K562 (cell line): ENCODE measurements at regions not wholly inside any gene's neighbourhood (a gene's known extent, or its start where the extent isn't known, plus 50 kb on each side); places are given as distances from the start of the nearest gene placed in this dataset.
A peak's percentile ranks its signal among the peaks of the same experiment; 100 is the strongest.

Experiments
- ATAC-seq: fragments of 200-7000 bp; cut with Tn5 transposase; 3 replicates; pipeline ENCODE4 v1.9.1; 2020; ENCODE audit warnings: moderate library complexity
- BruUV-seq: library from RNA; stranded (reverse); fragments of 400-500 nt; replicated peaks from 2 replicates; lab custom pipeline; 2021; lab: Mats Ljungman, UMichigan
- CTCF ChIA-PET: fragments of 300-600 bp; formaldehyde crosslinking; extraction: SDS; loops from one replicate; lab custom pipeline; 2021; ENCODE audit warnings: low intra/inter-chr PET ratio; lab: Yijun Ruan, JAX
- POLR2A ChIA-PET: fragments of 300-600, 350-650 bp; sonication (Branson Sonifier 250); formaldehyde crosslinking; extraction: SDS; loops from one replicate; lab custom pipeline; 2021; ENCODE audit warnings: antibody characterized with exemption, inconsistent platforms; lab: Yijun Ruan, JAX
- DNase-seq, 4 experiments: peaks; one replicate each; pipeline versions ENCODE4 v3.0.0 to v3.0.0-alpha.2; 2011 to 2018; ENCODE audit warnings: low spot score in 3 of 4, mixed read lengths in 3 of 4; ENCODE audit errors: extremely low read depth in 1 of 4
- FAIRE-seq: peaks from 2 replicates; lab custom pipeline; 2011; peaks lifted over from hg19 to GRCh38; lab: Jason Lieb, UNC
- H2AFZ ChIP-seq: 2 replicates; pipeline ENCODE4 v1.6.0; 2011; ENCODE audit warnings: low read depth, low read length, control low read depth, inconsistent platforms
- H3K27ac ChIP-seq: fragments of 200-600 bp; 3 replicates; pipeline ENCODE4 v1.8.0; 2011; ENCODE audit warnings: low read depth, mild to moderate bottlenecking, control low read depth, inconsistent platforms, low read length, moderate library complexity, mixed read lengths; ENCODE audit errors: extremely low read depth
- H3K27me3 ChIP-seq, 2 experiments: fragments of 300-600 bp in 1 of 2; 2 replicates in 1 of 2; 3 replicates in 1 of 2; pipeline versions ENCODE4 v1.6.0 to v1.8.0; 2011; ENCODE audit warnings: inconsistent platforms in 2 of 2, low read length in 2 of 2, mild to moderate bottlenecking in 1 of 2, mixed read lengths in 1 of 2, moderate library complexity in 1 of 2; ENCODE audit not compliant: control insufficient read depth in 2 of 2, insufficient read depth in 2 of 2
- H3K36me3 ChIP-seq: fragments of 300-600 bp; 3 replicates; pipeline ENCODE4 v1.8.0; 2011; ENCODE audit warnings: mild to moderate bottlenecking, low read length, inconsistent platforms; ENCODE audit not compliant: control insufficient read depth, insufficient read depth
- H3K4me1 ChIP-seq, 2 experiments: fragments of 200-600 bp in 1 of 2; replicated peaks in 1 of 2; 2 replicates in 1 of 2; 3 replicates in 1 of 2; pipeline versions ENCODE4 v1.5.1 to v1.8.0; 2011; ENCODE audit warnings: inconsistent platforms in 2 of 2, low read length in 2 of 2, mild to moderate bottlenecking in 1 of 2, mixed read lengths in 1 of 2, moderate library complexity in 1 of 2; ENCODE audit not compliant: control insufficient read depth in 2 of 2, insufficient read depth in 2 of 2
- H3K4me2 ChIP-seq: 2 replicates; pipeline ENCODE4 v1.6.1; 2011; ENCODE audit warnings: low read length, control low read depth, inconsistent platforms, mixed read lengths; ENCODE audit not compliant: insufficient read depth
- H3K4me3 ChIP-seq: fragments of 200-600 bp; sonication (generic), shearing (Covaris generic); 2 replicates; pipeline ENCODE4 v1.5.1; 2016; ENCODE audit warnings: control low read depth, inconsistent platforms
- H3K79me2 ChIP-seq: fragments of 200-600 bp; 3 replicates; pipeline ENCODE4 v1.8.0; 2011; ENCODE audit warnings: low read length, inconsistent platforms; ENCODE audit not compliant: control insufficient read depth, insufficient read depth
- H3K9ac ChIP-seq, 2 experiments: 2 replicates each; pipeline versions ENCODE4 v1.6.0 to v1.6.1; 2011; ENCODE audit warnings: low read depth in 2 of 2, low read length in 2 of 2, control low read depth in 1 of 2, inconsistent platforms in 1 of 2, mild to moderate bottlenecking in 1 of 2, mixed read lengths in 1 of 2; ENCODE audit not compliant: insufficient read depth in 1 of 2
- H3K9me1 ChIP-seq: one replicate; pipeline ENCODE4 v1.6.0; 2011; ENCODE audit warnings: inconsistent platforms, mild to moderate bottlenecking, low read length, moderate library complexity; ENCODE audit not compliant: control insufficient read depth, insufficient read depth
- H3K9me3 ChIP-seq: replicated peaks from 2 replicates; pipeline ENCODE4 v1.5.1; 2011; ENCODE audit warnings: low read depth, low read length, inconsistent platforms; ENCODE audit not compliant: control insufficient read depth, insufficient read depth
- H4K20me1 ChIP-seq: replicated peaks from 2 replicates; pipeline ENCODE4 v1.6.1; 2011; ENCODE audit warnings: low read length, inconsistent platforms, mixed read lengths; ENCODE audit not compliant: control insufficient read depth, insufficient read depth
- BACH1 ChIP-seq: fragments of 200-800 bp; sonication (Bioruptor generic); IDR thresholded peaks from 2 replicates; pipeline ENCODE4 v1.6.1; 2016; ENCODE audit warnings: missing genetic modification characterization, missing compliant biosample characterization
- C11orf30 ChIP-seq: fragments of 450-650 bp; IDR thresholded peaks from 2 replicates; pipeline ENCODE4 v1.6.1; 2016; ENCODE audit warnings: low read depth, mild to moderate bottlenecking
- CCAR2 ChIP-seq: fragments of 200-400 bp; formaldehyde crosslinking; IDR thresholded peaks from 2 replicates; pipeline ENCODE4 v1.6.1; 2017; ENCODE audit warnings: mild to moderate bottlenecking, low read depth, low read length
- CTCFL ChIP-seq: IDR thresholded peaks from 2 replicates; pipeline ENCODE4 v1.6.1; 2011; ENCODE audit warnings: borderline replicate concordance, low read depth, mild to moderate bottlenecking, moderate library complexity, low read length; ENCODE audit not compliant: insufficient read depth, poor library complexity, severe bottlenecking
- EP400 ChIP-seq: fragments of 450-650 bp; IDR thresholded peaks from 2 replicates; pipeline ENCODE4 v1.6.1; 2017; ENCODE audit warnings: antibody characterized with exemption, mild to moderate bottlenecking, moderate library complexity
- FOXP4 ChIP-seq: sonication (generic); formaldehyde crosslinking; IDR thresholded peaks from 2 replicates; pipeline ENCODE4 v1.8.0; 2022; ENCODE audit warnings: mild to moderate bottlenecking, missing genetic modification reagents, borderline replicate concordance
- NBN ChIP-seq: fragments of 450-650 bp; IDR thresholded peaks from 2 replicates; pipeline ENCODE4 v1.6.1; 2016; ENCODE audit warnings: low read depth, mild to moderate bottlenecking
- NFE2L1 ChIP-seq: fragments of 450-650 bp; IDR thresholded peaks from 2 replicates; pipeline ENCODE4 v1.6.1; 2016; ENCODE audit warnings: missing genetic modification characterization, low read depth, mild to moderate bottlenecking, missing compliant biosample characterization, moderate library complexity, borderline replicate concordance
- NR2C1 ChIP-seq, 2 experiments: fragments of 450-650 bp; IDR thresholded peaks; 2 replicates each; pipeline ENCODE4 v1.6.1; 2017; ENCODE audit warnings: mild to moderate bottlenecking in 2 of 2, antibody characterized with exemption in 1 of 2, inconsistent platforms in 1 of 2, missing compliant biosample characterization in 1 of 2, missing genetic modification characterization in 1 of 2
- RFX1 ChIP-seq: fragments of 450-650 bp; IDR thresholded peaks from 2 replicates; pipeline ENCODE4 v1.6.1; 2016; ENCODE audit warnings: mild to moderate bottlenecking, moderate library complexity
- SAP30 ChIP-seq: fragments of 200-600 bp; sonication (generic); IDR thresholded peaks from 2 replicates; pipeline ENCODE4 v1.6.1; 2012; ENCODE audit warnings: borderline replicate concordance, low read depth, mild to moderate bottlenecking, moderate library complexity, low read length, control low read depth, inconsistent platforms; ENCODE audit not compliant: insufficient read depth, poor library complexity, severe bottlenecking
- SETDB1 ChIP-seq: IDR thresholded peaks from one replicate; pipeline ENCODE4 v1.6.1; 2012; ENCODE audit warnings: low read length, control low read depth, inconsistent platforms
- SREBF2 ChIP-seq: sonication (generic); formaldehyde crosslinking; IDR thresholded peaks from 2 replicates; pipeline ENCODE4 v1.4.0; 2020; ENCODE audit warnings: mild to moderate bottlenecking, missing genetic modification reagents
- TBL1XR1 ChIP-seq, 2 experiments: IDR thresholded peaks; 2 replicates each; pipeline ENCODE4 v1.6.1; 2012; ENCODE audit warnings: improper control_type of control experiment in 2 of 2, low read length in 2 of 2, mild to moderate bottlenecking in 1 of 2
- ZNF175 ChIP-seq: fragments of 200-800 bp; sonication (Bioruptor generic); IDR thresholded peaks from 2 replicates; pipeline ENCODE4 v1.6.1; 2016; ENCODE audit warnings: low read depth, mild to moderate bottlenecking, missing genetic modification characterization, missing compliant biosample characterization
- ZNF23 ChIP-seq: fragments of 250-450 bp; sonication (Bioruptor Pico); IDR thresholded peaks from 2 replicates; pipeline ENCODE4 v1.4.0; 2020; ENCODE audit warnings: mild to moderate bottlenecking
- ZNF277 ChIP-seq: fragments of 250-450 bp; sonication (Bioruptor Pico); IDR thresholded peaks from 2 replicates; pipeline ENCODE4 v1.8.0; 2022; ENCODE audit warnings: inconsistent platforms, mild to moderate bottlenecking, moderate library complexity, borderline replicate concordance
- ZNF551 ChIP-seq: fragments of 250-450 bp; sonication (Bioruptor Pico); IDR thresholded peaks from 2 replicates; pipeline ENCODE4 v1.5.0; 2021; ENCODE audit warnings: mild to moderate bottlenecking, moderate library complexity
- ZNF695 ChIP-seq: fragments of 450-650 bp; formaldehyde crosslinking; IDR thresholded peaks from 2 replicates; pipeline ENCODE4 v1.4.0; 2020; ENCODE audit warnings: mild to moderate bottlenecking, moderate library complexity
- WGBS: fragments of 100-300 bp; shearing (Covaris generic); methylation state at CpG from one replicate; pipeline ENCODE4 v1.1.6; 2016; ENCODE audit warnings: low coverage, mixed read lengths; ENCODE audit not compliant: insufficient coverage; ENCODE audit errors: missing lambda C conversion rate; 5-methylcytosine and 5-hydroxymethylcytosine counted together
- in situ Hi-C: fragments of 300-500 bp; cut with MboI; formaldehyde crosslinking; loops from 4 replicates; pipeline ENCODE4 v1.15.0; 2018; ENCODE audit warnings: inconsistent platforms, mixed read lengths
- intact Hi-C: fragments of 100-400 bp; cut with micrococcal nuclease; formaldehyde crosslinking; loops from 2 replicates; pipeline ENCODE4 v1.14.2; 2022

GRCh38 chr12:74043343-74043742, 494.3 kb upstream of the ATXN7L3B start:
- no peak overlapping the region for H3K9ac ChIP-seq
- H3K4me3 ChIP-seq = no peak overlapping the region
- no peaks in the 10 kb centered on the region for H4K20me1 ChIP-seq
- no peak for TF ChIP-seq NBN
- no peak for TF ChIP-seq FOXP4 (CRISPR knock-in tag)
- TF ChIP-seq SAP30 = no peak
- TF ChIP-seq TBL1XR1 (IDR thresholded peaks at IDR 0.05; ENCODE audit: low read length in 2 of 2) = no peak
- no peak for TF ChIP-seq BACH1 (tag)
- no peak for TF ChIP-seq ZNF175 (CRISPR knock-in tag)
- no peak for TF ChIP-seq SREBF2 (CRISPR knock-in tag)
- TF ChIP-seq ZNF551 (CRISPR knock-in tag) = no peak
- no peak for TF ChIP-seq ZNF23 (CRISPR knock-in tag)
- no peak for TF ChIP-seq CTCFL
- no peak for TF ChIP-seq ZNF277 (CRISPR knock-in tag)
- TF ChIP-seq C11orf30 = 0 out of 2 replicates have a peak, but pooled peaks have one; percentile 36
- no peak for TF ChIP-seq NFE2L1
- no peak for TF ChIP-seq CCAR2
- no peak for TF ChIP-seq NR2C1 (IDR thresholded peaks at IDR 0.05)
- no peak for TF ChIP-seq NR2C1 (tag; IDR thresholded peaks at IDR 0.05)
- no peak for TF ChIP-seq EP400
- no peak for TF ChIP-seq SETDB1
- no peak for TF ChIP-seq ZNF695 (CRISPR knock-in tag)
- TF ChIP-seq RFX1 = no peak

More at GRCh38 chr12:74043343-74043742, 494.3 kb upstream of the ATXN7L3B start:
- Histone ChIP-seq H2AFZ (peak overlapping the region; percentile 44; the same call in 1 of the 2 replicates), H3K27me3 (no peaks in the 10 kb centered on the region), H3K9me3 (no peaks in the 10 kb centered on the region), H3K27ac (peak overlapping the region; percentile 53; the same call in 2 of the 3 replicates), H3K4me2 (peak overlapping the region; percentile 38; the same call in 1 of the 2 replicates), H3K36me3 (no peaks in the 10 kb centered on the region), H3K79me2 (no peaks in the 10 kb centered on the region), H3K9me1 (no peaks in the 10 kb centered on the region), H3K4me1 (no peaks in the 10 kb centered on the region; a peak in 1 of 5 replicates)
- DNase-seq = peak in 2 of 4 experiments; percentile 1 to 5
- FAIRE-seq = no peak
- no peak for ATAC-seq
- ChIA-PET CTCF (no interaction called here), POLR2A (no interaction called here)
- in situ Hi-C loops = no loop called here
- WGBS = 17% methylated on average over 3 of the region's 3 CpGs
- intact Hi-C loops = no loop called here
- BruUV-seq = no TSS peak
